Esophagus mucosa (tissue), 1 donor: ENCODE measurements at regions not wholly inside any gene's neighbourhood (a gene's known extent, or its start where the extent isn't known, plus 50 kb on each side); places are given as distances from the start of the nearest gene placed in this dataset.
"Not testable (repeated sequence)": the region's sequence is repeated elsewhere in the genome, so short reads cannot be mapped to it uniquely, and the experiment has no call there.

Source experiments
- ATAC-seq: fragments of 200-7000 bp; cut with Tn5 transposase; one replicate; pipeline ENCODE4 v1.9.1; 2020
- donor health status: DM: yes; HTN: yes; CAD: no.

DNA sequence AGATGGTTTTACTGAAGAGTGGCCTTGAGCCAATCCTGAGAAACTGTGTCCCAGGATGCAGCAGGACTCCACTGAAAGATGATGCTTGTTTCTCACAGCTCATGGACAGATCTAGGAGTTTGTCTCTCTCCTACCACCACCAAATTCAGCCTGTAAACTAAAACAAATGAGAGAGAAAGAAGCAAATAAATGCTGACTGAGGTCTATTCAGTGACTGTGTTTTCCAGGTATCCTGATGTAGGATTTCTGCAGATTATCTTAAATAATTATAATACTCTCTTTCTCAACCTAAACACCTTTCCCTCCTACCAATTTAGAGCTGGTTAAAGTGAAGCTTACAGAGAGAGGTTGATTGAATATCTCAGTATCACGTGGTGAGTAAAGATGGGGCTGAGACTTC is 599.6 kb upstream of the LCORL start:
- ATAC-seq, result no peak

DNA sequence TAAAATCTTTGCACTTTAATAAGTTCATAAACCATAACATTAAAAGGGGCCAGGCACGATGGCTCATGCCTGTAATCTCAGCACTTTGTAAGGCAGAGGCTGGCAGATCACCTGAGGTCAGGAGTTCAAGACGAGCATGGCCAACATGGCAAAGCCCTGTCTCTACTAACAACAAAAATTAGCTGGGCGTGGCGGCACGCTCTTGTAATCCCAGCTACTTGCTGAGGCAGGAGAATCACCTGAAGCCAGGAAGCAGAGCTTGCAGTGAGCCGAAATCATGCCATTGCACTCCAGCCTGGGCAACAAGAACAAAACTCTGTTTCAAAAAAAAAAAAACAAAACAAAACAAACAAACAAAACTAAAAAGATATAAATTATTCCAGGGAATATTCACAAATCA is 595.2 kb upstream of the LCORL start:
- peak; percentile 66 for ATAC-seq

DNA sequence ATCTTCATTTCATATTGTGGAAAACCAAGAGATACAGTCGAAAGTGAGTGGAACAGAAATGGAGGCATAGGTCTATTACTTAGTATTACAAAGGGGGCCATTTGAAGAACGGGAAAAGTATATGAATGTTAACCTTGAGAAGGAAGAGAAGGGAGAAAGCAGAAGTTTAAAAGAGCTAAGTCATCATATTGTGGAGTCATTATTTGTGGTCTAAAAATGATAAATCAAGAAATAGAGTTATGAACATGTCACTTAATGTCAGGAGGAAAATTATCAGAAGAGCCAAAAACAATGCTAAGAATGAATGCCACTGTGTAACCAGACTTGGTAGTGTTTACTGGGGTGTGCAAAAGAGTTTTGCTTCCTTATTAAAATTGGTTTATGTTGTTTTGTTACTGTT is 589.5 kb upstream of the LCORL start:
- ATAC-seq, result no peak

- ATAC-seq, result no peak
These were observed 587.5 kb upstream of the LCORL start for GRCh38 chr4:18608908-18609533.

DNA sequence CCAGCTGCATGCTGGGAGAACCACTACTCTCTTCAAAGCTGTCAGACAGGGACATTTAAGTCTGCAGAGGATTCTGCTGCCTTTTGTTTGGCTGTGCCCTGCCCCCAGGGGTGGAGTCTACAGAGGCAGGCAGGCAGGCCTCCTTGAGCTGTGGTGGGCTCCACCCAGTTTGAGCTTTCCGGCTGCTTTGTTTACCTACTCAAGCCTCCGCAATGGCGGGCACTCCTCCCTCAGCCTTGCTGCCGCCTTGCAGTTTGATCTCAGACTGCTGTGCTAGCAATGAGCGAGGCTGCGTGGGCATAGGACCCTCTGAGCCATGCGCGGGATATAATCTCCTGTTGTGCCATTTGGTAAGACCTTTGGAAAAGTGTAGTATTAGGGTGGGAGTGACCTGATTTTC is 581.1 kb upstream of the LCORL start:
- ATAC-seq, result not testable (repeated sequence)

DNA sequence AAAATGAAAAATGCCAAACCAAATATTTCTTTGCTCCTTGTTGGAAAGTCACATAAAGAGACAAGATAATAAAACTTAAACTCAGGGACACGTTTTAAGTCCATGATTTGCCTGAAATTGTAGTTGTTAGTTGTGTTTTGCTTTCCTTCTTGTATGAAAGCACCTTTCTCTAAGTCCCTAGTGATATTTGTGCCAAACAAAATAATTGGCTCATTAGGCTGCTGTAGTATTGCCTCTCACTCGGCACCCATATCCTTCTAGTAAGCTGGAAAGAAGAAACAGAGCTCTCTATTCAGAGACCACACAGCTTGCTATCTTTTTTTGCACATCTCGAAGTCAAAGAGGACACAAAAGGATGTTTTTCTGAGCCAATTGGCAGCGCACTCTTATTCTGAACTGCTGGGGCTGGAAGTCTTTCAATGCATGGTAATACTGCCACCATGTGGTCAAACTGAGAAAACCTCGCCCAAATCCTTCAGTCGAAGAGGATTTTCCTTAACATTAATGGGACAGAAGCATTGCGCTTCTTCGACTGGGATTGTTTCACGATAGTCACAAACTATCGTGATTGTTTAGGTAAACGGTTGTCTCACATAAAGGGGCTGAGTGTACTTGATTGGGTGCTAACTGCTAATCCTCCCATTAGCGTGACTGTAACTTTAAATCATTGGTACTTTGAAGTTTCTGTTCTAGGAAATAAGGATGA is 571.9 kb upstream of the LCORL start:
- peak; percentile 53 for ATAC-seq

GRCh38 chr4:18582841-18583240 is 561.3 kb upstream of the LCORL start:
- no peak for ATAC-seq

DNA sequence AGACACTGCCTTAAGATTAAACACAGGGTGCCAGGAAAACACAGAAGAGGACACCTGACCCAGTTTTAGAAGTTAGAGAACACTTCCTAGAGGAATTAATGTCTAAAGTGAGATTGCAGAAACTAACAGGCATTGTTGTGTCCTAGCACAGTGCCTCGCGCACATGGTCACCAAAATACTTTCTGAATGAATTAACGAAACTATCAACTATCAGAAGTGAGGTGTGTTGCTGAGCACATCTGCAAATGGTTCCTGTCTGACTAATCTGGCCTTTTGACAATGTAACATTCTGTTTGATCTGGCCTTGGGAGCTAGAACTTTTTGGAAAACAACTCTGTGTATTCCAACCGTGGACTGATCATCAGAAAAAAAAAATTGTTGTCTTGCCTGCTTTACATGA is 556.8 kb upstream of the LCORL start:
- no peak for ATAC-seq

DNA sequence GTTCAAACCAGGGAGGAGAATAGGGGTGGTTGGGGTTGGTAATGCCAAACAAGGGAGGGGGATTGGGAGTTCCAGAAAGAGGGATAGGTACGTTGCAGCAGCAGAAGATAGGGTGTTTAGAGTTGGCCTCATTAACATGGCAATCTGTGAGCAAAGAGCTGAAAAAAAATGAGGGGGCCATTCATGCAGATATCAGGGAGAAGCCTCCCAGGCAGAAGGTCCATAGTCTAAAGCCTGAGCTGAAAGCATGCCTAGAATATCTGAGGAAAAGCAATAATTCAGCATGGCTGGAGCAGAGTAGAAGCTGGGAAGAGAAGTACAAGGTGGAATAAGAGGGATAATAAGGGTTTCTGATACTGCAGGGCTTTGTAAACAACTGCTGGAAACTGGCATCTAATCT is 550.9 kb upstream of the LCORL start:
- no peak for ATAC-seq

DNA sequence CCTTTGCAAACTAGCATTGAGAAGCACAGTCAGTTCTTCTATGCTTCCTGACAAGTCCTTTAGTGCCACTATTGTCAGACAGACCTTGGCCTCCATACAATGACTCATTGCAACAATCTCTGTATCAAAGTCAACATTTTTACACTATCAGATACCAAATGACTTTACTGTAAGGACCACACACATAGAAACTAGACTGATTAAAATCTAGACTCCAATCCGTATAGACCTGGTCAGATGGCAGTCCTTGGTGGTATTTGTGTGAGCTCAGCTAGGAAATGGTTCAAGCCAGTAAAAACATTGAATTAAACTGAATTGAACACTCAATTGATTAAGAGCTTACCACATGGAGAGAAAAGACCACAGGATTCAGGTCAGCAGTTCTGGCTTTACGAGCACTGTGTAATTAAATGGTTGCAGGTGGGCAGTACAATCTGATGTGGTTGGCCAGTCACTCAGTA is 549.8 kb upstream of the LCORL start:
- ATAC-seq, result no peak

GRCh38 chr4:18570370-18570769 is 548.8 kb upstream of the LCORL start:
- no peak for ATAC-seq

- no peak for ATAC-seq
These were observed 547.0 kb upstream of the LCORL start for GRCh38 chr4:18568600-18568999.

GRCh38 chr4:18566970-18567799 is 545.6 kb upstream of the LCORL start:
- no peak for ATAC-seq

GRCh38 chr4:18559492-18559891 is 537.9 kb upstream of the LCORL start:
- no peak for ATAC-seq

- ATAC-seq, result no peak
These were observed 534.8 kb upstream of the LCORL start for GRCh38 chr4:18556402-18556801.

- ATAC-seq, result no peak
These were observed 518.8 kb upstream of the LCORL start for GRCh38 chr4:18540349-18540748.

- no peak for ATAC-seq
These were observed 516.6 kb upstream of the LCORL start for GRCh38 chr4:18538121-18538520.

DNA sequence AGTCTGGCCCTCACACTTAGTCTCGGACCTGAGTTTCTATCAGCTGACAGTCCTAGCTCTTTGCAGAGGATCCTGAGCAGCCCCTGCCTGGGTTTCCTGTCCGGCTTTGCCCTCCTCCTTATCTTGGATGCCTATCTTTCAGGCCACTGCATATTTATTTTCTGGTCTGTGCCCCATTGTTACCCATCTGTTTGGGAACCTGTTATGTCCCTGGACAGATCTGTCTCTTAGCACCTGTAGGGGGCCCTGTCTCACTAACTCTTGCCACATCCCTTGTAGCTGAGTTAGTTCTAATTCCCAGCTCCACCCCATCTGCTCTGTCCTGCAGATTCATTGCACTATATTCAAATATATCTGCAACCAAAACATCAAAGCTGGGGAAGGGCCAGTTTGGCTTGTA is 514.9 kb upstream of the LCORL start:
- no peak for ATAC-seq

DNA sequence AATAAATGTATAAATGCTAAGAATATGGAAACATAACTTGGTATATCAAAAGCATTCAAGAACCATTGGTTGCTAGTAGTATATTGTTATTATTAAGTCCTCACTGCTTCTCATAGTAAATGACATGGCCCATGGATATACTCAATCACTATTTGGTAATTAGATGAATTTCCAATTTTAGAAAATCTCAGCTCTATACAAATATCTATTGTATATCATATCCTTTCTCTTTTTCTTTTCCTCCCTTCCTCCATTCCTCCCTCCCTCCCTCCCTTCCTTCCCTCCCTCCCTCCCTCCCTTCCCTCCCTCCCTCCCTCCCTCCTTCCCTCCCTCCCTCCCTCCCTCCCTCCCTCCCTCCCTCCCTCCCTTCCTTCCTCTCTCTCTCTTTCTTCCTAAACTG is 514.4 kb upstream of the LCORL start:
- no peak for ATAC-seq

GRCh38 chr4:18533262-18533775 is 511.8 kb upstream of the LCORL start:
- ATAC-seq, result no peak

GRCh38 chr4:18531731-18532130 is 510.2 kb upstream of the LCORL start:
- ATAC-seq, result no peak

- ATAC-seq, result no peak
These were observed 507.9 kb upstream of the LCORL start for GRCh38 chr4:18529482-18529881.

GRCh38 chr4:18524667-18525066 is 503.1 kb upstream of the LCORL start:
- ATAC-seq, result no peak

DNA sequence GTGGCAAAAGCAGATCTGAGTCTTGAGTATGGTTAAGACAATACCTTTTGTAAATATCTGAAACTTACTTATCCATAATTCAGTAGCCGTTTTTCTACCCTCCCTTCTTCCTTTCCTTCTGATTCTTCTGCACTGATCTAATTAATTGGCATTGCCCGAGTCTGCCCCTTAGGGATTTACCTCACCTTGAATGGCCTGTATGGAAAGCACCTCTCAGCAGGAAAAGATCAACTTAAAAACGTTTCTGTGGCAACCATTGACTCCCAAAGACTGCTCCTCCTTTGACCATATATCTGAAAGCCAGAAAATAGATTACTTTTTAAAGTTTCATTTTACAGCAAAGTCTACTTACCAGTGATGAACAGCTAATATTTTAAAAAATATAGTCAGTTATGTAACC is 496.5 kb upstream of the LCORL start:
- ATAC-seq, result no peak
